HL-60 (cell line): ENCODE measurements at regions not wholly inside any gene's neighbourhood (a gene's known extent, or its start where the extent isn't known, plus 50 kb on each side); places are given as distances from the start of the nearest gene placed in this dataset.

Source experiments
- DNase-seq, 2 experiments: peaks; one replicate each; pipeline ENCODE4 v3.0.0-alpha.2; 2010 to 2020; ENCODE audit warnings: low read depth in 1 of 2, low spot score in 1 of 2
- H3K27ac ChIP-seq: fragments of 250-450 bp; sonication (Bioruptor Pico); replicated peaks from 2 replicates; pipeline ENCODE4 v1.5.1; 2020; ENCODE audit warnings: mild to moderate bottlenecking, moderate library complexity
- H3K27me3 ChIP-seq: fragments of 250-450 bp; sonication (Bioruptor Pico); 2 replicates; pipeline ENCODE4 v1.5.1; 2021; ENCODE audit warnings: mild to moderate bottlenecking, moderate library complexity; ENCODE audit not compliant: insufficient read depth, poor library complexity, severe bottlenecking
- H3K4me3 ChIP-seq: replicated peaks from 2 replicates; pipeline ENCODE4 v1.5.1; 2011; ENCODE audit warnings: mild to moderate bottlenecking, control low read depth, low read length; ENCODE audit not compliant: insufficient read depth
- GABPA ChIP-seq: IDR thresholded peaks from 2 replicates; pipeline ENCODE4 v1.6.1; 2012; ENCODE audit warnings: low read depth
- POLR2AphosphoS5 ChIP-seq: IDR thresholded peaks from 2 replicates; pipeline ENCODE4 v1.6.1; 2012; ENCODE audit warnings: low read depth
- SPI1 ChIP-seq: IDR thresholded peaks from 2 replicates; pipeline ENCODE4 v1.6.1; 2012; ENCODE audit warnings: low read depth, mild to moderate bottlenecking, borderline replicate concordance
- TF ChIP-seq, protein P1 (sequence below): IDR thresholded peaks from one replicate; pipeline ENCODE4 v1.5.1; 2011; ENCODE audit warnings: low read length, control low read depth, inconsistent platforms; ENCODE audit not compliant: insufficient read depth
- TF ChIP-seq, protein P2 (sequence below): IDR thresholded peaks from 2 replicates; pipeline ENCODE4 v1.6.1; 2012; ENCODE audit warnings: low read depth; ENCODE audit not compliant: insufficient replicate concordance

DNA sequence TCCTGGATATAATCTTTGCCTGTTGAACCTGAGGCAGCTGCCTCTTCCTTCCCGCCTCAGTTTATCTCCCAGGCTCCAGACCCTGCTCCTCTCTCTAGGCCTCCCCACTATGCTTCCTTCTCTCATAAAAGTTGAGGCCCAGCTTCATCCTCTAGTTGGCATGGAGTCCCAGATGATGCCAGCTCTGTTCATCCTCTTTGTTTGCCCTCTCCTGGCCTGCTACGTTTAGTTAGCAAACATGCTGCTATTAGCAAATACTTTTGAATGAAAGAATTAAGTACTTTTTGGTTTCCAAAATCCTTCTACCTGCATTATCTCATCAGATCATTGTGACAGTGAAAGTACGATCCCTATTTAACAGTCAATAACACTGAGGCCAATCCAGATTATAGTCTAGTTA is 472.5 kb downstream of the COG6 start:
- Histone ChIP-seq H3K4me3 (no peak overlapping the region), H3K27me3 (no peaks in the 10 kb centered on the region), H3K27ac (no peak overlapping the region)
- TF ChIP-seq SPI1: no peak
- TF ChIP-seq POLR2AphosphoS5: no peak
- TF ChIP-seq, protein P1, sequence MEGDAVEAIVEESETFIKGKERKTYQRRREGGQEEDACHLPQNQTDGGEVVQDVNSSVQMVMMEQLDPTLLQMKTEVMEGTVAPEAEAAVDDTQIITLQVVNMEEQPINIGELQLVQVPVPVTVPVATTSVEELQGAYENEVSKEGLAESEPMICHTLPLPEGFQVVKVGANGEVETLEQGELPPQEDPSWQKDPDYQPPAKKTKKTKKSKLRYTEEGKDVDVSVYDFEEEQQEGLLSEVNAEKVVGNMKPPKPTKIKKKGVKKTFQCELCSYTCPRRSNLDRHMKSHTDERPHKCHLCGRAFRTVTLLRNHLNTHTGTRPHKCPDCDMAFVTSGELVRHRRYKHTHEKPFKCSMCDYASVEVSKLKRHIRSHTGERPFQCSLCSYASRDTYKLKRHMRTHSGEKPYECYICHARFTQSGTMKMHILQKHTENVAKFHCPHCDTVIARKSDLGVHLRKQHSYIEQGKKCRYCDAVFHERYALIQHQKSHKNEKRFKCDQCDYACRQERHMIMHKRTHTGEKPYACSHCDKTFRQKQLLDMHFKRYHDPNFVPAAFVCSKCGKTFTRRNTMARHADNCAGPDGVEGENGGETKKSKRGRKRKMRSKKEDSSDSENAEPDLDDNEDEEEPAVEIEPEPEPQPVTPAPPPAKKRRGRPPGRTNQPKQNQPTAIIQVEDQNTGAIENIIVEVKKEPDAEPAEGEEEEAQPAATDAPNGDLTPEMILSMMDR: no peak
- TF ChIP-seq, protein P2, sequence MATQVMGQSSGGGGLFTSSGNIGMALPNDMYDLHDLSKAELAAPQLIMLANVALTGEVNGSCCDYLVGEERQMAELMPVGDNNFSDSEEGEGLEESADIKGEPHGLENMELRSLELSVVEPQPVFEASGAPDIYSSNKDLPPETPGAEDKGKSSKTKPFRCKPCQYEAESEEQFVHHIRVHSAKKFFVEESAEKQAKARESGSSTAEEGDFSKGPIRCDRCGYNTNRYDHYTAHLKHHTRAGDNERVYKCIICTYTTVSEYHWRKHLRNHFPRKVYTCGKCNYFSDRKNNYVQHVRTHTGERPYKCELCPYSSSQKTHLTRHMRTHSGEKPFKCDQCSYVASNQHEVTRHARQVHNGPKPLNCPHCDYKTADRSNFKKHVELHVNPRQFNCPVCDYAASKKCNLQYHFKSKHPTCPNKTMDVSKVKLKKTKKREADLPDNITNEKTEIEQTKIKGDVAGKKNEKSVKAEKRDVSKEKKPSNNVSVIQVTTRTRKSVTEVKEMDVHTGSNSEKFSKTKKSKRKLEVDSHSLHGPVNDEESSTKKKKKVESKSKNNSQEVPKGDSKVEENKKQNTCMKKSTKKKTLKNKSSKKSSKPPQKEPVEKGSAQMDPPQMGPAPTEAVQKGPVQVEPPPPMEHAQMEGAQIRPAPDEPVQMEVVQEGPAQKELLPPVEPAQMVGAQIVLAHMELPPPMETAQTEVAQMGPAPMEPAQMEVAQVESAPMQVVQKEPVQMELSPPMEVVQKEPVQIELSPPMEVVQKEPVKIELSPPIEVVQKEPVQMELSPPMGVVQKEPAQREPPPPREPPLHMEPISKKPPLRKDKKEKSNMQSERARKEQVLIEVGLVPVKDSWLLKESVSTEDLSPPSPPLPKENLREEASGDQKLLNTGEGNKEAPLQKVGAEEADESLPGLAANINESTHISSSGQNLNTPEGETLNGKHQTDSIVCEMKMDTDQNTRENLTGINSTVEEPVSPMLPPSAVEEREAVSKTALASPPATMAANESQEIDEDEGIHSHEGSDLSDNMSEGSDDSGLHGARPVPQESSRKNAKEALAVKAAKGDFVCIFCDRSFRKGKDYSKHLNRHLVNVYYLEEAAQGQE: no peak
- TF ChIP-seq GABPA: no peak
- no peak for DNase-seq

DNA sequence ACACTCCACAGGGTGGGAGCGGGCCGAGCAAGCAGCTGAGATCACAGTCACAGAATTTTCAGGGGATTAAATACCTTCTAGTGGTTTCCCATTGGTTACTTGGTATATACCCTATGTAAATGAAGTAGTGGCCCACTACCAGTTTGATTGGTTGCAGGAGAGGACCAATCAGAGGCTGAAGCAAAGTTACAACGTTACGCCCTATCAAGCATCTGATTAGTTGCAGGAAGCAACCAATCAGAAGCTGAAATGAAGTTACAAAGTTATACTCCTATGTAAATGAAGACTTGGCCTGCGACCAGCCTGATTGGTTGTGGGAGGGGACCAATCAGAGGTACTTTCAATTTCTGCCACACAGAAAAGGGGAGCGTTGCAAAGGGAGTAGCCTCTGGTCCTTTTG is 474.0 kb downstream of the COG6 start:
- H3K4me3 ChIP-seq: no peak overlapping the region
- H3K27ac ChIP-seq: no peak overlapping the region
- no peak for TF ChIP-seq POLR2AphosphoS5
- TF ChIP-seq, protein P2: no peak
- TF ChIP-seq GABPA: no peak
- TF ChIP-seq, protein P1: no peak
- no peak for TF ChIP-seq SPI1
- DNase-seq: no peak
- no peaks in the 10 kb centered on the region for H3K27me3 ChIP-seq

DNA sequence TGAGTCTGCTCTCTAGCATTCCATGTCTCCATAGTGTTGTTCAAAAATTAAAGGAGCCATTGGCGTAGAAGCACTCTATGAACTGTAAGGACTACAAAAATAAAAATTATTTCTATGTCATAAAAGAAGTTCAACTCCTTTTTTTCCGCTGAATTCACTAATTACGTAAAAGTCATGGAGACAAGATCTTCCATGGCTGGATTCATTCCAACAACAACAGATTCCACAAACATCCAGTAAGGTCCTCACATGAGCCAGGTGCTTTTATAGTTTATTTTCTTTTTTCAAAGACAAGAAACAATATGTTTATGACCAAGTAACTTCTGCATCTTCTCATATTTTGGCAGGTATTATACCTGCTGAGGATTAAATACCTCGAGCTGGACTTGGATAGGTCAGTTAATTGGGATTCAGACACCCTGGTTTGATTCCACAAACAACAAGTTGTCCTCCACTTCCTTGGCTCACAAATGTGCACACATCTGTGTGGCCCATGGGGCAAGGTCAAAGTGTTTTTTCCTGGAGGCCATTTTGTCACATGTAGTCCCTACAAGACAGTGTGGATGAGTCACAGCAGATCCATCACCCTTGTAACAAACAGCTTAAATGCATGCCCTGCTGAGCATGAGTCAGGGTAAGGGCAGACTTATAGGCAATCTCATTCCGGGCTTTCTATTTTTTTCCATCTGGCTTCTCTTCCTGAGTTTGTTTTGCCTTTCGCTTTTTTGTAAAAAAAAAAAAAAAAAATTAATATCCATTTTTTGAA is 475.6 kb downstream of the COG6 start:
- no peaks in the 10 kb centered on the region for H3K27me3 ChIP-seq
- no peak overlapping the region for H3K27ac ChIP-seq
- DNase-seq: no peak

More for the DNA sequence above, 475.6 kb downstream of the COG6 start:
- TF ChIP-seq, protein P1: no peak
- TF ChIP-seq GABPA: no peak
- no peak for TF ChIP-seq SPI1
- TF ChIP-seq, protein P2: no peak
- TF ChIP-seq POLR2AphosphoS5: no peak
- H3K4me3 ChIP-seq: no peak overlapping the region
